GM19463 (cell line): ENCODE measurements at regions not wholly inside any gene's neighbourhood (a gene's known extent, or its start where the extent isn't known, plus 50 kb on each side); places are given as distances from the start of the nearest gene placed in this dataset.

Experiments used
- ATAC-seq: cut with Tn5 transposase; IDR thresholded peaks from one replicate; pipeline ENCODE4 v1.9.1; 2021; ENCODE audit warnings: mild to moderate bottlenecking, moderate library complexity; ENCODE audit not compliant: unreplicated experiment

GRCh38 chr7:46559194-46559832 is 638.2 kb upstream of the IGFBP3 start:
- ATAC-seq = no peak

DNA sequence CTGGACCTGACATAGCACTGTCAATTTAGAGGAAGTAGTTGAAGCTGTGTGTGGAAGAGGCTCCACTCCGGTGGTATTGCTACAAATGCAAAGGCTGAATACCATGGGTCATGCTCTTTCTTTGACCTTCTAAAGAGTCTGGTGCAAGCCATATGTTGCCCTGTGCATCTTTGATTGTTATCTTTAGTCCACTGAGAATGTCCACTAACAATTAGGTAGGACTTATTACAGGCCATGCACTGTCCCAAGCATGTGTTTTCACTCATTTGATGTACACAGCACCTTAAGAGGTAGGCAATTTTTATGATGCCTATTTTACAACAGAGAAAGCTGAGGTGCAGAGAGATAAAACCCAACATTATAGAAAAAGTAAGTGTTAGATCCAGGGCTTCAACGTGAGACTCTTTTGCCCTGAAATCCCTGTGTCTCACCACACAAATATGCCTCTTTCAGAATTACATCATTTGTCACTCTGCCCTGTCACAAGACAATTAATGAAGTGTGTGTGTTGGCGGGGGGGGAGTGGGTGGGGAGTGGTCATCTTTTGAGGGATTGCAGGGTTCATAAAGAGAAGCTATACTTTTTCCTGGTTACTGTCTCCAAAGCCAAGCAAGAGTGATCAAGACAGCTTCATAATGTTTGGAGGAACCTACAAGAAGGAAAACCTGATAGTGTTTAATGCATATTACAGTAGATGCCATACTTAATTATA is 637.6 kb upstream of the IGFBP3 start:
- ATAC-seq = no peak

GRCh38 chr7:46557781-46558180 is 636.7 kb upstream of the IGFBP3 start:
- no peak for ATAC-seq

- no peak for ATAC-seq
Observed at GRCh38 chr7:46557295-46557711, 636.2 kb upstream of the IGFBP3 start.

DNA sequence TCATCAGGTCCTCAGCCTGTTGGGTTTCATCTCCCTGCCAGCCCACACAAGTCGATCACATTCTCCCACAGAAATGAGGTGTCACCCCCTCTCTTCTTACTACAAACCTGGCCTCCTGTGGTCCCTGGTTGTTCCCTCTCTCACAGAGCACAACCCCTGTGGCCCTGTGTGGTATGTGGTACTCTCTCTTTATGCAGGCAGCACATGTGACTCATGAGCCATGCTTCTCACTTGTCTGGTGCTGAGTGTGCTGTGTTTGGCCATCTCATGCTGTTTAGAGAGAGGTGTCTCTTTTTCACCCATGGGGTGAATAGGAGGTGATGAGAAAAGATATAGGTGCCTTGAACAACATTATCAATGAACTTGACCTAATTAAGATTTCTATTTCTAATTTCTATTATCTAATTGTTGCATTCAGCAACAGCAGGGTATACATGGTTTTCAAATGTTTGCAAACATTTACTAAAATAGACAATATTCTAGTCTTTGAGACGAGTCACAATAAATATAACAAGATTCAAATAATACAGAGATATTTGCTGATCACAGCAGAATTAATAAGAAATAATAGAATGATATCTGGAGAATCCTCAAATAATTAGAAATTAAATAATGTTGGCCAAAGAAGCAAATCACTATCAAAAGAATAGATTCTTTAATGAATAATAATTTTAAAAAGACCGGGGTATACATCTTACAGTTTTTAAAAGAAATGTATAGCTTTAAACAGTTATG is 633.8 kb upstream of the IGFBP3 start:
- ATAC-seq = no peak

DNA sequence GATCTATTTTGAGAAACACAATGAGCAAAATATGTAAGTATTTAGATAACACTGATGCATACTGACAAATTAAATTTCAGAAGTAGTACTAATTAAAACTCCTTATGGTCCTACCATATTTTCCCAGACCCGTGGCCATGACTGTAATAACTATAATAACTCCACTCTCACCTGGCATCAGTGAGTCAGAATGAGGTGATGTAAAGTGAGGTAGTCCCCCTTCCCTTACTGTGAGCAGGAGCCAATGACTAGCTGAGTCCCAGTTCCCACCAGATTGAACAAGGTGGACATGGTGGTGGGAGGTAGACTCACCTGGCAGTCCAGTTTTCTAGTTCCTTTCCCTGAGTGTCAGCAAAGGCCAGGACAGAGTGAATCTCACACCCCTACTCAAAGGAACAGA is 630.5 kb upstream of the IGFBP3 start:
- ATAC-seq = no peak

GRCh38 chr7:46550864-46551263 is 629.8 kb upstream of the IGFBP3 start:
- no peak for ATAC-seq

- ATAC-seq = no peak
Observed at GRCh38 chr7:46549892-46550639, 629.0 kb upstream of the IGFBP3 start.

DNA sequence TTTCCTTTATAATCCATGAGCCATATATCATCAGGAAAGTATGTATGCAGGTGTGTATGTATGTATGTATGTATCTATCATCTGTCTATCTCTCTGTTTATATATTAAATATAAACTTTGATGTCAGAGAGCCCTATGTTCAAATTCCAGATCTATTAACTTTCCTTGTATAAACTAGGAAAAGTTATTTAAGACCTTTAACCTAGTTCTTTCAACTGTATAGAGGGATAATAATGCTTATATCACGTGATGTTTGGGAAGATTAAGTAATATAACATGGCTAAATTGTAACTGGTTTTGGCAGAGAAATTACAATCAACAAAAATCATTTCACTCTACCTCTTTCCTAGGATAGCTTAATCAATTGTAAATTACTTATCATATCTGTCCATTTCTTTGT is 628.3 kb upstream of the IGFBP3 start:
- no peak for ATAC-seq

DNA sequence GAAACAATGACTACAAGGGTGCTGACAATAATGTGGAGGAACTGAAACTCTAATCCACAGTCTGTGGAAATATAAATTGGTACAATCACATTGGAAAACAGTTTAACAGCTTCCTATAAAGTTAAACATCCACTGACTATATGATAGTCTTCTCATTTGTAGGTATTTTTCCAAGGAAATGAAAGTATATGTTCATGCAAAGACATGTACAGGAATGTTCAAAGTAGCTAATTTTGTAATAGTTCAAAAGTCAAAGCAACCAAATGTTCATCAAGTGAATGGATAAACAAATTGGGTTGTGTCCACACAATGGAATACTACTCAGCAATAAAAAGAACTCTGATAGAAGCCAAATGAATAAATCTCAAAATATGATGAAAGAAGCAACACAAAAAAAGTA is 626.0 kb upstream of the IGFBP3 start:
- no peak for ATAC-seq

DNA sequence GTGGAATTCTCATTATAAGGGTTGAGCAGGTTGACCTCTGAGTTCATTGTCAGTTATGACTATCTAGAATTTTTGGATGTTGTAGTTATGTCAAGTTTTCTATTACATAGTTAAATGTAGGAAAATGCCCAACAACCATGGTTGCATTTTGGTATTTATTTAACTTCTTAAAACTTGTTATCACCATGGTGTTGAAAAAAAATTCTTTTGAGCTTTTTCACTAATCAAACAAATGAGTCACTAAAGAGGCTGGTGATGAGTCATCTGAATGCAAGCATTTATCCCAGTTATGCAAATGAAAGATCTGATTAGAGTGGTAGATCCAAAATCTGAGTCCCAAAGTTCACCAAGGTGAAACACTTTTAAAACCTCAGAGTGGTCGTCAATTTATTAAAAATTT is 624.7 kb upstream of the IGFBP3 start:
- no peak for ATAC-seq

DNA sequence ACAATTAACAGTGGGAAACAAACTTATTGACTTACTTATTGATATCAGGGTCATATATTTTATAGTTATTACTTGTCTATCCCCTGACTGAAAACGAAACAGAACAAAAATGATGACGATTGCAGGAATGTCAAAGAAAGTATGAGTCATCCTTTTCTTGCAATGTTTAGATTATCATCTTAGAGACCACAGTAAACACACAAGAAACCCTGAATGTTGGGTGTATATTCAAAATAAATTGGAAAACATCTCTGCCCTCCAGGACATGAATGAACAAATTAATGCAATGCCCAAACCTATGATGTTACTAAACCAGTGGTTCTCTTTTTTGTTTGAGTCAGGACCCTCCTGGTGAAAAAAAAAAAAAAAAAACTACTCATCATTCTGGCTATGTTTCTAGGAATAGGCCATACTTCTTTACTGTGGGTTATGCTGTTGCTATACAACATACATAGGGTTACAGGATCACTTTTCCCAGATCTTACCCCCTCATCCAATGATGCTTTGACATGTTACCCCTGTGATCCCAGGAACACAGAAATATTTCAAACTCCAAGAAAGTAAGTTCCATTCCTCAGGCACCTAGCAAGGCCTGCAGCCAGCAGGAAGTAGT is 623.4 kb upstream of the IGFBP3 start:
- ATAC-seq = no peak

- no peak for ATAC-seq
Observed at GRCh38 chr7:46542076-46542475, 621.0 kb upstream of the IGFBP3 start.

- ATAC-seq = no peak
Observed at GRCh38 chr7:46539892-46540483, 618.9 kb upstream of the IGFBP3 start.

GRCh38 chr7:46537191-46537905 is 616.3 kb upstream of the IGFBP3 start:
- ATAC-seq = no peak

DNA sequence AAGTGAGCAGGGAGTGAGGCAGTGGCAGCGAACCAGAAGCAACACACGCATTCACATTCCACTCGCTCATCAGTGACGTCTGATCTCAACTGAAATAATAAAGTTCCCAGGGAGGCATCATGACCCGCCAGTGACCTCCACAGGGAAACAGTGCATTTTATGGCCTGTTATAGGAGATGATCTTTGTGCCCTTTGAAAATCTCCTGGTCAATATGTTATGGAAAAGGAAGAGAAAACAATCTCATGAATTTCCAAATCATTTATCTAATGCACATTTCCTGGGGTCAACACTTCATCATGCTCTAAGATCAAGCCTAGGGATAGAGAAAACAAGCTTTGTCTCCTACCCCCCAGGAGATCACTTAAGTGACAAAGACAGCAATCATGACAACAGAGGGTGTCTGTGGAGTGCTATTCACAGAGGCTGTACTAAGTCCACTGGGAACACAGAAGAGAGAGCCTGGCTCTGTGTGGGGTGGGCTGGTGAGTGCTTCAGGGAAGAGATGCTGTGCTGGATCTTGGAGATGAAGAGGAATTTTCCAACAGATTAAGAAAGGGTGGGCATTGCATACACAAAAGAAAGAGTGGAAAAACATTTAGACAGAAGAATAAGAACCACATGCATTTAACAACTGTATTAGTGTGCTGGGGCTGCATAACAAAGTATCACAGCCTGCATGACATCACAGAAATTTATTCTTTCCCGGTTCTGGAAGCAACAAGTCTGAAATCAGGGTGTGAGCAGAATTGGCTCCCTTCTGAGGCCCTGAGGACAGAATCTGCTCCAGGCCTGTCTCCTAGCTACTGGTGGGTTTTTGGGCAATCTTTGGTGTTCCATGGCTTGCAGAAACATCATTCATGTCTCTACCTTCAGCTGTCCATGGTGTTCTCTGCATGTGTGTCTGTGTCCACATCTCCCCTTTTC is 613.9 kb upstream of the IGFBP3 start:
- ATAC-seq = no peak

DNA sequence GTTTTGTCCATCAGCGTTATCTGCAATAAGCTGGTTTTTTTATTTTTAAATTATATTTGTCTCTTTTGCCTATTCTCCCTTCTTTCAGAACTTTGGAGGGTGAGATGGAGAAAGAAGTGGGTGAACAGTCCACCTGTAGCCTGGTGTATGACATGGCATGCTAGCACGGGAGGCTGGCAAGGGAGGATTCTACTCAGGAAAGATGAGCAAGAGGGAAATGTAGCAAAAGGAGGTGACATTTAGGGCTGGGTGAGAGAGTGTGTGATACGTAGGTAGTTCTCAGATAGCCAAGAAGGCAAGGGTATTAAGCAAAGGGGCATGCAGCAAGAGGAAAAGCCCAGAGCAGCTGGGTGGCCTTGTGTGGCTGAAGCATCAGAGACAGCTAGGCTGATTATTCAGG is 612.9 kb upstream of the IGFBP3 start:
- ATAC-seq = no peak

- ATAC-seq = no peak
Observed at GRCh38 chr7:46532571-46532970, 611.5 kb upstream of the IGFBP3 start.
